IPS-20b (cell line): ENCODE measurements at regions not wholly inside any gene's neighbourhood (a gene's known extent, or its start where the extent isn't known, plus 50 kb on each side); places are given as distances from the start of the nearest gene placed in this dataset.

ENCODE experiments used
- H3K27ac ChIP-seq: one replicate; pipeline ENCODE4 v1.5.1; 2013; ENCODE audit warnings: low read length
- H3K27me3 ChIP-seq: 2 replicates; pipeline ENCODE4 v1.6.1; 2013; ENCODE audit warnings: mild to moderate bottlenecking, low read length, inconsistent platforms; ENCODE audit not compliant: insufficient read depth
- H3K36me3 ChIP-seq: 2 replicates; pipeline ENCODE4 v1.6.1; 2013; ENCODE audit warnings: low read depth, mild to moderate bottlenecking, inconsistent platforms, low read length, moderate library complexity; ENCODE audit not compliant: insufficient read depth
- H3K4me1 ChIP-seq: 2 replicates; pipeline ENCODE4 v1.6.1; 2013; ENCODE audit warnings: mild to moderate bottlenecking, control low read depth, inconsistent platforms, low read length, moderate library complexity; ENCODE audit not compliant: insufficient read depth
- H3K4me3 ChIP-seq: 2 replicates; pipeline ENCODE4 v1.5.1; 2013; ENCODE audit warnings: mild to moderate bottlenecking, low read length, inconsistent platforms
- H3K9ac ChIP-seq: 2 replicates; pipeline ENCODE4 v1.6.1; 2013; ENCODE audit warnings: low read depth, mild to moderate bottlenecking, inconsistent platforms, low read length, moderate library complexity
- H3K9me3 ChIP-seq: 2 replicates; pipeline ENCODE4 v1.6.1; 2013; ENCODE audit warnings: mild to moderate bottlenecking, low read depth, low read length, inconsistent platforms; ENCODE audit not compliant: insufficient read depth

DNA sequence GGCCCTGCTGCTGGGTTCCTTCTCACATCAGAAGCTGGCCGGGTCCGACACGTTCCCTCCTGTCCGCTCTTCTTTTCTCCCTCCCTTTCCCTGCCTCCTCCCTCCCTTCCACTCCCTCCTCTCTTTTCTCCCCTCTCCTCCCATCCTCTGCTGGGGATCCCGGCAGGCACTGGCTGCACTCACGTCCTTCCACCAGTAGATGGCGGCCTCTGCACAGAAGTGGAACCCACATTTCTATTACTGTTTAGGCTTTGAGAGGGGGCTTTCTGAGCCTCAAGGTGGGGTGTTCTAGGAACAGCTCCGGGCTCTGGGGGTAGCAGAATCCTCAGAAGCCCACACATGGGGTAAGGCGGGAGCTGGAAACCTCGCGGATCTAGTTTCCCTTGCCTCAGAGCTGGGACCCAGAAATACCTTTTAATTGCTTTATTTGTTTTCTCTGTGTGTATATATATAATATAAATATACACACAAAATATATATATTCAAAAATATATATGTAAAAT lies 294.2 kb downstream of the ZNF536 start:
- no peaks in the 10 kb centered on the region for H3K36me3 ChIP-seq
- no peak overlapping the region for H3K4me3 ChIP-seq
- no peak overlapping the region for H3K27ac ChIP-seq
- H3K9ac ChIP-seq, result no peak overlapping the region
- H3K9me3 ChIP-seq, result no peaks in the 10 kb centered on the region
- H3K27me3 ChIP-seq, result peaks cover 9% of the 10 kb centered on the region
- H3K4me1 ChIP-seq, result peaks cover 10% of the 10 kb centered on the region; the same call in 1 of the 2 replicates

DNA sequence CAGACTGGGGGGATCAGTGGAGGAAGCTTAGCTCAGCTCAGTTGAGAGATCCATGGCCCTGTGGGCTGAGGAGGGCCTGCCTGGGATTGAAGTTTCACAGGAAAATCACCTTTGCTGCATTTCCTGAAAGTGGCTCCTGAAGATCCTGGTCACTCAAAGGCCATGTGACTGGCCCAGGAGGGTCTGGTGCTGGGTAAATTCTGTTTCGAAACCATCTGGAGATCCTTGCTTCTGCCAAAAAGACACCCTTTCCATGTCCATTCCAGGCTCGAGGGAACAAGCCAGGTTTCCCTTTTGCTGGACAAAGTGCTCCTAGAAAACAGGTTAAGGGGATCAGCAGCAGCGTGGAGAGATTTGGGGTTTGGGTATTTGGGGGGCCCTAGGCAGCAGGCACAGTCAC lies 293.3 kb downstream of the ZNF536 start:
- Histone ChIP-seq H3K27ac (no peak overlapping the region), H3K36me3 (no peaks in the 10 kb centered on the region), H3K9me3 (no peaks in the 10 kb centered on the region), H3K27me3 (peaks cover 9% of the 10 kb centered on the region), H3K4me1 (peaks cover 10% of the 10 kb centered on the region; the same call in 1 of the 2 replicates), H3K4me3 (no peak overlapping the region), H3K9ac (no peak overlapping the region)

GRCh38 chr19:30663611-30664174 lies 291.5 kb downstream of the ZNF536 start:
- peaks cover 3% of the 10 kb centered on the region for H3K27me3 ChIP-seq
- no peaks in the 10 kb centered on the region for H3K36me3 ChIP-seq
- no peak overlapping the region for H3K4me3 ChIP-seq
- no peaks in the 10 kb centered on the region for H3K9me3 ChIP-seq
- H3K9ac ChIP-seq, result no peak overlapping the region
- H3K4me1 ChIP-seq, result peaks cover 10% of the 10 kb centered on the region; the same call in 1 of the 2 replicates
- H3K27ac ChIP-seq, result no peak overlapping the region

GRCh38 chr19:30662211-30662861 lies 290.2 kb downstream of the ZNF536 start:
- Histone ChIP-seq H3K36me3 (no peaks in the 10 kb centered on the region), H3K4me1 (peaks cover 10% of the 10 kb centered on the region; the same call in 1 of the 2 replicates), H3K9me3 (no peaks in the 10 kb centered on the region), H3K9ac (no peak overlapping the region), H3K27me3 (no peaks in the 10 kb centered on the region), H3K4me3 (no peak overlapping the region), H3K27ac (no peak overlapping the region)

GRCh38 chr19:30659638-30660037 lies 287.5 kb downstream of the ZNF536 start:
- Histone ChIP-seq H3K27ac (no peak overlapping the region), H3K4me1 (peaks cover 10% of the 10 kb centered on the region; the same call in 1 of the 2 replicates), H3K36me3 (no peaks in the 10 kb centered on the region), H3K4me3 (no peak overlapping the region), H3K9ac (no peak overlapping the region), H3K9me3 (no peaks in the 10 kb centered on the region), H3K27me3 (no peaks in the 10 kb centered on the region)

DNA sequence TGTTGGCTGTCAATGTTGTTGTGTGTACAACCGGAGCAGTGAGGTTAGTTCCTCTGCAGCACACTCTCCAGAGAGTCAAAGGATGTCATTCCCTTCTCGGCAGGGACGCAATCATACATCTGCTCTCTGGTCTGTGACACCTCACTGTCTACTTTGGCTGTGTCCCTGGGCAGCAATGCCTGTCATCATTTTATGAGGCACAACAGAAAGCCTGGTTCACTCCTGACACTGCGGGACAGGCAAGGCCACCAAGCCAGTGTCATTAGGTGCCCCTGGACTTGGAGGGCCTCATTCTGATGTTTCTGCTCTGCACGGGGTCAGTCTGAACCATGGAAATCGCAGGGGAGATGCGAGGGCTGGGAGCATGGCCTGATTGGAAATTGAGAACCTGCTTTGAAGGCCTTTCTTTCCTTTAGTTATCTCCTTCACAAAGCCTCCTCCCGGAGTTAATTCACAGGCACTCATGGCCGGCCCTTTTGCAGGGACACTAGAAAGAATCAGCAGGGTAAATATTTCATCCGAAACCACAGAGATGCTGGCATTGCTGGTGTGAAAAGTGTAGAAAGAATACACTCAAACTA lies 284.4 kb downstream of the ZNF536 start:
- Histone ChIP-seq H3K27ac (no peak overlapping the region), H3K4me3 (no peak overlapping the region), H3K27me3 (no peaks in the 10 kb centered on the region), H3K4me1 (peaks cover 1% of the 10 kb centered on the region; the same call in 1 of the 2 replicates), H3K9me3 (no peaks in the 10 kb centered on the region), H3K36me3 (no peaks in the 10 kb centered on the region), H3K9ac (no peak overlapping the region)

DNA sequence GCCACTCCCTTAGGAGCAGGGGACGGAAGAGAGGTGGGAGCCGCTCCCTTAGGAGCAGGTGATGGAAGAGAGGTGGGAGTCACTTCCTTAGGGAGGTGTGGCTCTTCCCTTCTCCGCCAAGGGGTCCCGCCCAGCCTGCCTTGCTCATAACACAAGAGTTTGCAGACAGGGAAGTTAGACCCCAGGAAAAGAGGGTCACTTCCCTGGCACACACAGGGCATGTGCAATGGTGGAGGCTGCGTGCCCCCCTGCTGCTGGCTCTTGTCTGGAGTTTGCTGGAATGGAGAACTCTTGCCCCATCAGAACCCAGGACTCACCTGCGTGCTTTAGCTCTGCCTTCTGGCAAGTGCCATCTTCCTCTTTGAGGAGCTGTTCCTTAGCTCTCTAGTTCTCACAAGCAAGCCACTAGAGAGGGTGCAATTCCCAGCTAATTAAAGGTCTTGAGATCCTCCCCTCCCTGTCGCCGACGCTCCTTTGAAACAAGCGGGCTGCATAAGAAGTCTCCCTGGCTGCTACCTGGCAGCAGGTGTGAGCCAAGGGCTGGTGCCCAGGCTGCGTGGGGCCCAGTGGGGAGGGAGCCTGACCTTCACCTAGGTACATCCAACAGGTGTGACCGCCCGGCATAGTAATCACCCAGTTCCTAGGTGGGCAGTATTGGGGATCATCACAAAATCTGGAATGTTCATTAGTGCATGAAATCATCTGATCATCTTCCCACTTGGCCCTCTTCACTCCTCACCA lies 281.6 kb downstream of the ZNF536 start:
- Histone ChIP-seq H3K4me3 (no peak overlapping the region), H3K36me3 (no peaks in the 10 kb centered on the region), H3K4me1 (0 out of 2 replicates have a peak, but pooled peaks cover 4% of the 10 kb centered on the region), H3K27me3 (no peaks in the 10 kb centered on the region), H3K9ac (no peak overlapping the region), H3K9me3 (no peaks in the 10 kb centered on the region), H3K27ac (no peak overlapping the region)

DNA sequence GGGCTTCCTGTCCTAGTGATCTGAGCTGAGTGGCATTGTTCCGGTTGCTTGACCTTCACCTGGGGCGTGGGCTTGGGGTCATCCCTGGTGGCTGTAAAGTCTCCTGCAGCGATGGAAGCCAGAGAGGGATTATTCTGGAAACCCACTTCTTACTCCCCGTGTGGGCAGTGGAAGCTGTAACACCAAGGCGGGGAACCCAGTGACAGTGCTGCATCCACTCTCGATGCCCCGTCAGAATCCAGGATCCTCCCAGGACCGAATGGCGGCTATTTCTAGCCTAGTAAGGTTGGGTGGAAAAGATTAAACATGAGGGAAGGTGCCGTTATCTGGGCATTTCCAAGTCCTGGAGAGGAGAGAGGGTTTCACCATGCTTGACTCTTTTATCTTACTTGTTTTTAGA lies 280.6 kb downstream of the ZNF536 start:
- H3K27ac ChIP-seq, result no peak overlapping the region
- H3K36me3 ChIP-seq, result no peaks in the 10 kb centered on the region
- no peaks in the 10 kb centered on the region for H3K9me3 ChIP-seq
- H3K4me1 ChIP-seq, result 0 out of 2 replicates have a peak, but pooled peaks cover 4% of the 10 kb centered on the region
- H3K27me3 ChIP-seq, result no peaks in the 10 kb centered on the region
- H3K9ac ChIP-seq, result no peak overlapping the region
- no peak overlapping the region for H3K4me3 ChIP-seq

GRCh38 chr19:30651691-30652090 lies 279.5 kb downstream of the ZNF536 start:
- no peak overlapping the region for H3K9ac ChIP-seq
- H3K4me1 ChIP-seq, result 0 out of 2 replicates have a peak, but pooled peaks cover 4% of the 10 kb centered on the region
- no peaks in the 10 kb centered on the region for H3K27me3 ChIP-seq
- H3K9me3 ChIP-seq, result no peaks in the 10 kb centered on the region
- H3K27ac ChIP-seq, result no peak overlapping the region
- no peaks in the 10 kb centered on the region for H3K36me3 ChIP-seq
- H3K4me3 ChIP-seq, result no peak overlapping the region

GRCh38 chr19:30651066-30651465 lies 278.9 kb downstream of the ZNF536 start:
- H3K4me3 ChIP-seq, result no peak overlapping the region
- no peak overlapping the region for H3K9ac ChIP-seq
- no peaks in the 10 kb centered on the region for H3K9me3 ChIP-seq
- H3K27ac ChIP-seq, result no peak overlapping the region
- H3K27me3 ChIP-seq, result no peaks in the 10 kb centered on the region
- 0 out of 2 replicates have a peak, but pooled peaks cover 4% of the 10 kb centered on the region for H3K4me1 ChIP-seq
- no peaks in the 10 kb centered on the region for H3K36me3 ChIP-seq

GRCh38 chr19:30649934-30650614 lies 277.9 kb downstream of the ZNF536 start:
- H3K36me3 ChIP-seq, result no peaks in the 10 kb centered on the region
- H3K4me1 ChIP-seq, result 0 out of 2 replicates have a peak, but pooled peaks cover 4% of the 10 kb centered on the region
- H3K27ac ChIP-seq, result no peak overlapping the region
- H3K9ac ChIP-seq, result no peak overlapping the region
- no peaks in the 10 kb centered on the region for H3K27me3 ChIP-seq
- no peak overlapping the region for H3K4me3 ChIP-seq
- no peaks in the 10 kb centered on the region for H3K9me3 ChIP-seq
